Liver (tissue), 3 donors: ENCODE measurements at regions not wholly inside any gene's neighbourhood (a gene's known extent, or its start where the extent isn't known, plus 50 kb on each side); places are given as distances from the start of the nearest gene placed in this dataset.

Source experiments
- CTCF ChIP-seq: fragments of 150-350 bp; IDR thresholded peaks from 2 replicates; pipeline ENCODE4 v1.5.1; 2017; ENCODE audit warnings: improper control_type of control experiment, low read depth, low read length; ENCODE audit not compliant: missing input control
- EGR1 ChIP-seq, 2 donors: IDR thresholded peaks; 2 replicates each; pipeline ENCODE4 v1.6.1; 2016 to 2018; ENCODE audit warnings: antibody characterized with exemption in 2 of 2, low read depth in 2 of 2
- MAX ChIP-seq: IDR thresholded peaks from 2 replicates; pipeline ENCODE4 v1.6.1; 2016; ENCODE audit warnings: antibody characterized with exemption
- RAD21 ChIP-seq, 2 donors: IDR thresholded peaks; 2 replicates each; pipeline ENCODE4 v1.6.1; 2016; ENCODE audit warnings: antibody characterized with exemption in 2 of 2, mild to moderate bottlenecking in 2 of 2
- REST ChIP-seq: IDR thresholded peaks from 2 replicates; pipeline ENCODE4 v1.6.1; 2016; ENCODE audit warnings: antibody characterized with exemption, mild to moderate bottlenecking
- SP1 ChIP-seq: IDR thresholded peaks from 2 replicates; pipeline ENCODE4 v1.6.1; 2018; ENCODE audit warnings: antibody characterized with exemption, mild to moderate bottlenecking
- TAF1 ChIP-seq: conservative IDR thresholded peaks from 2 replicates; pipeline ENCODE4 v1.6.1; 2016; ENCODE audit warnings: antibody characterized with exemption, mild to moderate bottlenecking
- donor health status: healthy.
- donor health status: healthy.

- TF ChIP-seq CTCF = no peak
- TF ChIP-seq REST = no peak
- TF ChIP-seq EGR1 (IDR thresholded peaks at IDR 0.05; ENCODE audit: low read depth in 2 of 2) = no peak
- no peak for TF ChIP-seq TAF1
- no peak for TF ChIP-seq MAX
- no peak for TF ChIP-seq RAD21 (IDR thresholded peaks at IDR 0.05)
- no peak for TF ChIP-seq SP1
Observed at GRCh38 chr15:39513936-39514335, 66.9 kb upstream of the THBS1 start.
